ENCODE measurements at regions not wholly inside any gene's neighbourhood (a gene's known extent, or its start where the extent isn't known, plus 50 kb on each side); places are given as distances from the start of the nearest gene placed in this dataset.

DNA sequence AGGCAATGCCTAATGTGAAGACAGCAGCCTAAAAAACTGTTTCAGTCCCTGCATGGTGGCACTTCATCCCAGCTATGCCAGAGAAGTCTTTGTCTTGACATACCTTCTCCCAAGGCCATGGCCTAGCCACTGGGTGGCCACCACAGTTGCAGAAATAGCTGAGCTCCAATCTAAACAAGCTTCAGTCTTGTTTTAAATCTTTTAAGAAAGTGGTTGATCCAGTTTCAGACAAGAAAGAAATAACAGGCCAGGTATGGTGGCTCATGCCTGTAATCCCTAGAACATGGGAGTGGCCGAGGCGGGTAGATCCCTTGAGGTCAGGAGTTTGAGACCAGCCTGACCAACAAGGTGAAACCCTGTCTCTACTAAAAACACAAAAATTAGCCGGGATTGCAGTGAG, 600.0 kb upstream of the PLXNA2 start:
- no peak for DNase-seq (ENCODE audit: low spot score)

DNA sequence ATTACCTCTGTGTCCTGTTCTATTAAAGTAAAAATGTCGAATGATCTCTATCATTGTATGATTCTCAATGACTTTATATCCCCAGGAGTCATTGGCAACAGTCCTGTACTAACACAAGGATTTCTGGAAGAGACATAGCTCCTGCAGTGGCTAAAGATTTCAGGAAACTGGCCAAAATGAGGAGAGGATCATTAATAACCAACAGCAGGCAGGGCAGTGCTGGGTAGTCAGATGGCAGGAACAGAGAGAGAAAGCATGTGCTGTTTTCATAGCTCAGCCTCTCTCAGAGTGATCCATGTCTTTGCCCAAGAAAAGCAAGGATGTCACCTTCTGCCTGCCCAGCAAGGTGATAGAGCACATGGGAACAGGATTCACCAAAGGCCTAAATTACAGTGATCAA, 604.7 kb upstream of the PLXNA2 start:
- DNase-seq (ENCODE audit: low spot score): no peak

DNA sequence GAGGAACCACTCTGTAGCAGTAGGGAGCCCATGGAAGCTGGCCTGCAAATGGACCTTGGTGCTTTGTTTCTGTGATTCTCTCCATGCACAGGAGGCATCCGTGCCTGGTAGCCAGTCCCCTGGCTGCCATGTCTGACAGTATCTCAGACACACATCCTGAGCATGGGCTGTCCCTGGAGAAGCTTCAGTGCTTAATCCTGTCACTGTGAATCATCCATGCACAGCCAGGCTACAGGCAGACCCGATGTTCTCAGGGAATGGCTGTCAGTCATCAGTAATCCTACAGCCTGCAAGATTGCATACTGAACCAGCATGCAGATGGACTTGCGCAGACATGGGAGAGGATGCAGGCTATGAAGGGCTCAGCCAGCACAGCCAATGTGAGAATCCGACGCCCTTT, 606.3 kb upstream of the PLXNA2 start:
- no peak for DNase-seq (ENCODE audit: low spot score)

DNA sequence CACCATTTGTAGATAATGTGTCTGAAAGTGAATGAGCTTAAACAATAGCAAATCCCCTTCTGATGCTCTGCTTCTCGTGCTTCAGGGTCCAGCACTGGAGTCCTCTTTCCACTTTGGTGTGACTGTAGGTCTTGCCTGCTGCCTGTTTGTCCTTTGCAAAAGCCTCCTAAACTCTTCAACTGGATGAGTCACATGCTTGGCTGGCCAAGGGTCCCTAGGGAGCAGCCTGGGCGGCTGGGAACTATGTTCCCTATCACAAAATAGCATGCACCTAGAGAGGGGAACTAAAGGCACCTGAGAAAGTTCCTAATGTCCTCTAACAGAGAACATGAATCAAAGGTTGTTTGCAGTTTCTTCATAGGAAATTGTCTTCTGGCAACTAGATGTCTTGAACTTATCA, 607.2 kb upstream of the PLXNA2 start:
- no peak for DNase-seq (ENCODE audit: low spot score)

DNA sequence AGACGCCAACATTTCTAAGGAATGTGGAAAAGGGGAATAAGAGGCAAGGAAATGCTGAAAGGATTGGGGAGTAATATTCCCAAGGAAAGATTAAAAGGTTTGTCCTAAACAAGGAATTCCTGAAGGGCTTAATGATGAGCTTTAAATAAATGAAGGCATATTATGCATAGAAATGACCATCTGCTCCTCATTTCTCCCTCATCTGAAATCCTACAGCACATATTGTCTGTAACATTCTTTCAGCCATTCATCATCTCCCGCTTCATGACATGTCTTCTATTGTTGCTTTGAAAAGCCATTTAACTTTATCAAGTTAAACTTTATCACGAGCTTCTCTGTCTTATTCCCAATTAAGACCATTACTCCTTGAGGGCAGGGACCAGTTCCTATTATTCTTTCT, 608.7 kb upstream of the PLXNA2 start:
- no peak for DNase-seq (ENCODE audit: low spot score)

DNA sequence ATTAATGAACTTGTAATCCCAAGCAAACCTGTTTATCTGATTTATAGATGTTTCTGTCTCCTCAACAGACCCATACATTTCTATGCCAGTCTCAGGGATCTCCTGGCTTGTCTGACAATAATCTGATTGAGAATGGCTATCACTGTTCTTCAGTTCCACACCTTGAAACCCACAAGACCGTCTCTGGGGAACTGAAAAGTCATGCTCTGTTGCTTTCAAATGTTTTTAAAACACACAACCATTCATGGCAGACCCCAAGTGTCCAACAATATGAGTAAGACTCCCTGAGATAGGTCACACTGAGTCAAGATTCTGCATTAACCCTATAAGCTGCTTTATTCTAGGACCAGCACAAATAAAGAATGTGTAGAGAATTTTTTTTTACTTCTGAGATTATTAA, 611.2 kb upstream of the PLXNA2 start:
- DNase-seq (ENCODE audit: low spot score): no peak

DNA sequence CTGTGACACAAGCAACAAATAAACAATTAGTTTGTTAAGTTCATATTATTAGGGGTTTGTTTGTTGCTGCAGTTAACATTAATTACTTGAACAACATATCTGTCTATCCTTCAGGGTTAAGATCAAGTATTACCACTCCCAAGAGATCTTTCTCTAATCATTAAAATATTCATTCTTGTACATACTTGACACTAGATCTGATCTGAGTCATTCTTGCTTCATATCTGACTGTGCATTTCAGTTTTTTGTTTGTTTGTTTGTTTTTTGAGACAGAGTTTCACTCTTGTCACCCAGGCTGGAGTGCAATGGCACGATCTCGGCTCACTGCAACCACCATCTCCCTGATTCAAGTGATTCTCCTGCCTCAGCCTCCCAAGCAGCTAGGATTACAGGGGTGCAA, 613.3 kb upstream of the PLXNA2 start:
- no peak for DNase-seq (ENCODE audit: low spot score)

DNA sequence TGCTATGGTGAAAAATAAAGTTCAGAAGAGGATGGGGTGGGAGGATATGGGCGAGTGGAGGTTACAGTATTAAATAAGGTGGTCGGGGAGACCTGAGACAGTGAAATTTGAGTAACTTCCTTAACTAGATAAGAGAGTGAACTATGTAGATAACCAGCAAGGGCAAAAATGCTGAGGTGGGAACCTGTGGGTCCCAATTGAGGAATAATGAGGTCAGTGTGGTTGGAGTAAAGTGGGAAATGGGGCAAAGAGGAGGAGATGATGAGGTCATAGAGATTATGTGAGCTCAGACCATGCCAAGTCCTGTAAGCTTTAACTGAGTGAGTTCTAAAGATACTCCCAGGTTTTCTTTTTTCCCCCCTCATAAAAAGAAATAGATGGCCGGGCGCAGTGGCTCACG, 614.6 kb upstream of the PLXNA2 start:
- no peak for DNase-seq (ENCODE audit: low spot score)

DNA sequence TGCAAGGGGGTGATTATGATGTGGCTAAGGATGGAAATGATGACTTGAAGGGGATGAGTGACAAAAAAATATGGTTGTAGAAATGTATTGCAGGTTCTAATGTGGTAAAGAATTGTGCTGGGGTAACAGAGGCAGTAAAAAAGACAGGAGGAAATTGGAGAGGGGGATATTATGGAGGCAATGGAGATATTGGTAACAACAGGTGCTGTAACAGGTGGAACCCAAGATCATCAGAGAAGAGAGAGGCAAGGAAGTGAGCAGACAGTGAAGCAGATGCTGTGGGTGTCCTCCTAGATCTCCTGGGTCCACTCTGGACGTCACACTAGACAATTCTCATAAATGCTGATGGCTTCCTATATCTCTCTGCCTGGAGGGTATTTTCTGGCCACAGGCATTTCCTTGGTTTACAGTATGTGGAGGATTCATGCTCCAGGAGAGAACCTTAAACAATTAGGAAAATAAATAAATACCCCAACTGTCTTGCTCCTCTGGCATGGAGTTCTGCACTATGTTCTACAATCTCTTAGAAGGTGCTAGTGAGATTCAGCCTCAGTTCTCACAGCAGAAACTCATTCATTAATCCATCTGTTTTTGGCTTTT, 620.3 kb upstream of the PLXNA2 start:
- DNase-seq (ENCODE audit: low spot score): no peak

DNA sequence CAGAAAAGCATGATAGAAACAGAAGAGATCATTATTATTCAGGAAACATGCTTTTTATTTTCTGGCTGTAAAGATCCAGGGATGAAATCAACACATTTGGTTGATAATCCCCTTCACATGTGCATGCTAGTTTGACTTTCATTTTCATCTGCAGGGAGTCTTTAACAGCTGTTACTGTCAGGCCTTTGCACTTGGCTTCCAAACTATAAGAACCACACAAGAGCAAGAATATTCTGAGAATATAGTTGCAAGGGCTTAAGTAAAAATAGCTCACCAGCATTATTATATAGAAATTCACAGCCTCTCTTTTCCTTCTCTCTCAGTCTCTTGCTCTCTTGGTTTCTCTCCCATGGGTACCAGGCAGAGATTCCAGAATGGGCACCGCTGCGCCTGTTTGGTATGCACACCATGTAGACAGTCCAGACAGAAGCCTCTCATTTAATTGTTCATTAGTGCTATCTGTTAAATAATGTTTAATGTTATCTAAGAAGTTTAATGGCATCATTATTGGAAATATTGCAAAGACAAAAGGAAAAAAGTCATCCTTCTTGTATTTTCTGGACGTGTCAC, 622.3 kb upstream of the PLXNA2 start:
- no peak for DNase-seq (ENCODE audit: low spot score)

DNA sequence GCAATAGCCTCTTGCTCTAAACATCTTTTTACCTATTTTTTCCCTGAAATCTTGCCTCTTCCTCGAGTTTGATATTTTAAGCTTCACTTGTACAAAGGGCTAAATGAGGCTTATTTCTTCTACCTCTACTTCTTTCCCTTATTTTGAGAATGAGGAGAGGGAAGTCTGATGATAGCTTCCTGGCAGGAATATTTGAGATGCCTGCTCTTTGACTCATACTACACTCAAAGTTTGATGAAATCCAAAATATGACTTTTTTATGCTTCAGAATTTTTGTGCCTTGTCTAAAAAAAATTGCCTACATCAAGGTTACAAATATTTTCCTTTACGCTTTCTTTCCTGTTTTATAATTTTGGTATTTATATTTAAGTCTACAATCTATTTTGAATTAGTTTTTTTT, 624.4 kb upstream of the PLXNA2 start:
- no peak for DNase-seq (ENCODE audit: low spot score)

DNA sequence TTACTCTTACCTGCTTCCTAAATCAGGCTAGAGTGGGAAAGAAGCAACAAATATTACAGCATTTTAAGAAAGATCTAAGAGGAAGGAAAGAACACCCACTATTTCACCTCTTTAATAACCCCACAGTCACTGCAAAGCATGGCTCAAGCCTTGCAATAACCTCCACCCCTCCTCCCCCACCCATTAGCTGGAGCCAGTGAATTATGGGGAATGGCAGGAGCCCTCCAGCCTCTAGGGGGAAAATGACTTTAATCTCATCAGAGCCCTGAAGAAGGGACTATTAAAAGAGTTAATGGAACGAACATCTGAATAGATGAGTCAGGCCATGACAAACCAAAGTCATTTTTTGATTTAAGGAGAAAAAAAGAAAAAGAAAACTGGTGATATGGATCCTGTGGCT, 630.7 kb upstream of the PLXNA2 start:
- DNase-seq (ENCODE audit: low spot score): no peak

DNA sequence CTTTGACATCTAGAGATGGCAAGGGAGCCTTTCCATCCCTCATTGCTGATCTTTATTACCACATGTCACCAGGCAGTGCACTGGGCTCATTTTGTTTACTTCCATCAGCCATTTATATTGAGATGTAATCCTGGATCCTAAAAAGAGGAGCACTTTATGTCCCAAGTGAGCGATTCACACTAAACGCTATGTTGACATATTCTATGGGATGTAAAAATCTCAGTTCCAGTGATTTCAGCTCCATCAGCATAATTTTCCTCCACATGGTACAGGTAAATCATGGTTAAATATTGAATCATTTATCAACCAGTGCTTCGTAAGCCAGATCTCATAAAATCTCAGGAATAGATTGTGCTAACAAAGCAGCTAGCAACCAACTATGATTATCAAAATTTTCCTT, 634.8 kb upstream of the PLXNA2 start:
- no peak for DNase-seq (ENCODE audit: low spot score)

DNA sequence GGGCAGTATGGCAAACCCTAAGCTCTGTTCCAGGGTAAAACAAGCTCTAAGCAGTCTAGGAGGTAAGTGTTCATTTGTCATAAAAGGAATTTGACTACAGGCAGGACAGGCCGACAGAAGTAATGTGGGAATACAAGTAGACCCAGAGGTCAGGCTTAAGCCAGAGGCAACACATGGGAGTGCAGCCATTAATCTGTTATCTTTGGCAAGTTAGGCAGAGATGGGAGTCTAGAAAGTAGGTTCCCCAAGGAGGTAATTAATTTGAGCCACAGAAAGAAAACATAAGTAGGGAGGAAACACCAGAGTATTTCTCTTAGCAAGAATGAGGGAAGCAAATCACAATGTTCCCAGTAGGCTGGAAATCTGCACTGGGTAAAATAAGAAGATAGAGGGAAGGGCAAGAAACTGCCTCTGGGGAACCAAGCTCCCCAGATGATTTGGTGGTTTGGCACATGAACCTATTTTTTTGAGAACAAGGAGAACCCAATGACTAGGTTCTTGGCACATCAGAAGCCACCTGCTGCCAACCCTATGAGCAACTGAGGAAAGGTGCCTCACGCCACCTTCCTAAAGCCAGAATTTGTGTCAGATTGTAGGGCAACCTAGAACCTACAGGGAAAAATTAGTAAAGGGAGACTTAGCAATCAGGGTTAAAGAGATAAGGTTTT, 636.4 kb upstream of the PLXNA2 start:
- no peak for DNase-seq (ENCODE audit: low spot score)

DNA sequence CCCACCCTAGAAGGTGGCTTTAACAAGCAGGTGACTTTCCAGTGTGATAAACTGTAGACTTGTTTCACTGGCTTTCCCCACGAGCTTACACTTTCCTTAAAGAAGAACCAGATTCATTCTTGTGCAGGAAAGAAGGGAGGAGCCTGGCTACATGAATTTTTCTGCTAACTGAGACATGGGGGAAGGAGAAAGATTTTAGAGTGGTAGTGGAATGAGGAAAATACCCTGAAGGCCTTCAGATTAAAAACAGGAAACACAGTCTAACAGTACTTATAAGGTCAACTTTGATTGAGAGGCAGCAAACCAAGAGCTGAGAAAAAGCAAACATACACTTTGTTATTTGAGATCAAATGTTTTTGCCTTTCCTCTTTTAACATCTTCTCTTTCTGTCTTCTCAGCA, 640.9 kb upstream of the PLXNA2 start:
- DNase-seq (ENCODE audit: low spot score): no peak

DNA sequence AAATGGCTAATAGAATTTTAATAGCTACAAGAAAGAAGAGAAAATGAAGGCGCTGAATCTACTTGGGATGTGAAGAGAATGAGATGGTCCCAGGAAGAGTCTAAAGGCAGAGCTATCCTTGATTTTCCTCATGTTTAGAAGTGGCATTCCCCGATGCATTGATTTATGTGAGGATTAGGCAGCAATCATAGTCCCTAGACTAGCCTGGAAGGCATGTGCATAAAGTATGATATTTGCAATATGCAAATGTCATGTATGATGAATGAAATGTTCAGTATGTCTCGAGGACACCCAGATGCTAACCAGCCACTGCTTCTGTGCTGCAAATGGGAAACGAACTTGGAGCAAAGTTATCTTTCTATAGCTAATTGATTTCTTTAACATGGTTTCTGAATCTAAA, 641.5 kb upstream of the PLXNA2 start:
- no peak for DNase-seq (ENCODE audit: low spot score)

DNA sequence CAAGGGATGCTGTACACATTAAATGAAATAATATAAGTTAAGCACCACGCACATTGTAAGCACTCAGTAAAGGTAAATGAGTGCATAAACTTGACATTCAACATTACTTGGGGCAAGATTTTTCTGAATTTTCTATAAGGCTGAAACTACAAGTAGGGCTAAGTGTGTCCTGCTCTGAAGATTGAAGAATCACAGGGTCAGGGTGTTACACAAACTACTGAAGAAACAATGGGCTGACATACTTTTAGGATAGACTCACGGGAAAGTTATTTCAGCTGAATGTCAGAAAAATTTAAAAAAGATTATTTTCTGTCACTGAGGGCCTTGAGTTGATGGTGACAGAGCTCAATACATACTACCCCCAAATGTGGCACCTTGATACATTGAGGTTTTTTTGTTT, 644.2 kb upstream of the PLXNA2 start:
- DNase-seq (ENCODE audit: low spot score): no peak

DNA sequence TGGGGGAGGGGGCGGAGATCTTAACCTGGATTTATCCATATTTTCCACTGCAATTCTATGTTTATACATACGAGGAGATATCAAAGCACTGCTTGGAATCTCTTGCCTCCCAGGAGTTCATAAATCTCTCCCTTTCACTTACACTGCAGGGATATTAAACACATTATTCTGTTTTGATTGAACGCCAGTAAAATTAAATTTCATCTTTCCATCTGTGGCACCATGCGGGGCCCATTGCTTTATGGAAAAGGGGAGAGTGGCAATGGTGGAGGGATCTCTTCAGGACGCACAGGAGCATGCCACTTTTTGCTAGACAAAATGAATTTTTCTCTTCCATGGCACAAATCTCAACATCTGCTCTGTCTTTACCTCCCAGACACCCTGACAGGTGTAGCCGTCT, 648.0 kb upstream of the PLXNA2 start:
- no peak for DNase-seq (ENCODE audit: low spot score)

DNA sequence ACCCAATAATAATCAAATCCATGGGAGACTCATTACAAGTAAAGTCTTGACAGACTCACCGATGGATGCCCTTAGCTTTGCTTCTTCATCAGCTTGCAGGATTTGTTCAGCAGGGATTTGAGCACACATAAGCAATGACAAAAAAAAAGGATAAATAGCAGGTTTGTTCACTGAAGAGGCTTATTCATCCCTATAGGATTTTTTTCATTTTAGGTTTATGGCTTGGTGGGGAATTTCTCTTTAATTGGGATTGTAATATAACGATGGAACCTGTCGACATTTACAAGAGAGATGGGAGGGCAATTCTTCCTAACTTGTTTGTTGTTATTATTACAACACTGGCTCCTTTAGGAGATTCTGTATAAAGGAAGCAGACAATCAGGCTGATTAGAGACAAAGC, 649.1 kb upstream of the PLXNA2 start:
- DNase-seq (ENCODE audit: low spot score): no peak

DNA sequence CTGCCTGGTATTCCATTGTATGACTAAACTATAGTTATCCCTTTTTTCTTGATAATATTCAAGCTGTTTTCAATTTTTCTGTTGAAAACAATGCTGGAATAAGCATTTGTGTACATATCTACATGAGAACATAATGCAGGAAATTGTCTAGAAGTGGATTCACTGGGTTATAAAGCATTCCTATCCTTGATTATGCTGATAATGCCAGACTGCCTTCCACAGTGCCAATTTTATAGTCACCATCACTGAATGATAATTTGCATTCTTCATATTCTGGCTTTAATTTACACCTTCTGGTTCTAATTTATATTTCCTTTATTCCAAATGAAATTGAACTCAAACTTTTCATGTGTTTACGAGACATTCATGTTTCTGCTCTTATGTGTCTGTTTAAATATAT, 651.0 kb upstream of the PLXNA2 start:
- no peak for DNase-seq (ENCODE audit: low spot score)

DNA sequence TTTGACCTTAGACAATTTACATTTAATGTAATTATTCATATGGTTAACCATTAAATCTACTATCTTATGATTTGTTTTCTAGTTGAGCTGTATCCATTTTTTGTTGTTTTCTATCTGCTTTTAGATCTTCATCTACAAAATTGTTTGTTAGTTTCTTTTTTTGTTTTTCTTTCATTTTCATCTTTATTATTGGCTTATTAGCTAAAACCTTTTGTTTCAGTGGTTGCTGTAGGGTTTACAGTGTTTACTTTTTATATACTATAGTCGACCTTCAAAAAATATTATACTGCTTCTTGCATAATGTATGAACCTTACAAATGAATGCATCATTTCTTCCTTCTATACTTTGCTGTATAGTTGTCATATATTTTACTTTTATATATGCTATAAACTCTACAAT, 651.6 kb upstream of the PLXNA2 start:
- DNase-seq (ENCODE audit: low spot score): no peak

DNA sequence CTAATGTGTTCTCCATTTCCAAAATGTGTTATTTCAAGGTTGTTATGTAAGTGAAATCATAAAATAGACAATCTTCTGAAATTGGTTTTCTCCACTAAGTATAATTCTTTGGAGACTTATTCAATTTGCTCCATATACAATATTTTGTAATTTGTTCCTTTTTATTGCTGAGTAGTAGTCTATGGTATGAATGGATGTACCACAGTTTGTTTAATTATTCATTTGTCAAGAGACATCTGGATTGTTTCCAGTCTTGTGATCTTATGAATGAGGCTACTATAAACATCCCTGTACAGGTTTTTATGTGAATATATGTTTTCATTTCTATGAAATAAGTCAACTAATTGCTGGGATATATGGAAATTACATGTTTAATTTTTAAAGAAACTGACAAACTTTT, 652.6 kb upstream of the PLXNA2 start:
- DNase-seq (ENCODE audit: low spot score): no peak

DNA sequence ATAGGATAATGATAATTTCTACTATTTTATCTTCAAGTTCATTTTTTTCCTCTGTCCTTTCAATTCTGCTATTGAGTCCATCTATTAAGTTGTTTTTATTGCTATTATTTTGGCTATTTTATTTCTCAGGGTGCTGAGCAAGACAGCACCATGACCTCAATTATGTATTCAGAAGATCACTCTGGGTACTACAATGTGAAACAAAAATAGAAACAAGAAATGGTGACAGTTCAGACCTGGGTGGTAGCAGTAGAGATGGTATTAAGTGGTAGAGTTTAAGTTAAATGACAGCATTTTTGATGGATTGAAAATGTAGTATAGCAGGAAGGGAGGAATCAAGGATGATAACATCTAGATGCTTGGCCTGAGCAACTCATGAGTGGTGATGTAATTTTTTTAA, 655.3 kb upstream of the PLXNA2 start:
- no peak for DNase-seq (ENCODE audit: low spot score)

DNA sequence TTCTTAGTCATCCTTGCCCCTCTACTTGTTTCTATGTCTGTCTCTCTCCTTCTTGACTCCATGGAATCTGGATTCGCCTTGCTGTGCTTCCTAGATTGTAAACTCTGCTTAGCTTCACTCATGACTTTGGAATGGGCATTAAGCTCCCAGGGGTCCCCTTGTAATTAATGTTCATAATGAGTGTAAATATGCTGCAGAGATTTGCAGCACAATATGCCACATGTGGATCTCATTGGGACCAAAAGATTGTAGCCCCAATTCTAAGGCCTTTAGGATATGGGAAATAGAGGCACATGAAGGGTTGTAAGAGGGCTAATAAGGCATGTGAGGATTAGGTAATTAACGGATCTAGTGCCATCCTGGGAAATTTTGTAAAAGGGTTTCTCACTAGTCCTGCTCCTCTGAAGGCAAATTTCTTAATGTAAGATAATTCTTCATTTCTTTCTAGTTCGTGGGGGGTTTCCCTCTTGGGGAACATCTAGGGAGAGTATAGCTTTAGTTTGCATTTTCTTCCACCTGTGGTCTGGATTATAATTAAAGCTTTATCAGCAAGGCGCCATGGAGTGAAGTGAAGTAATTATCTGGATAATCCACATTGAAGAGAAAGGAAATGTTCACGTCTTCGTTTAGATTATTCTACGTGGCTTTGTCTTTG, 659.2 kb upstream of the PLXNA2 start:
- no peak for DNase-seq (ENCODE audit: low spot score)

Data from Ammon's horn (tissue), 1 donor.